Prostate gland (tissue), 2 donors: ENCODE measurements at regions not wholly inside any gene's neighbourhood (a gene's known extent, or its start where the extent isn't known, plus 50 kb on each side); places are given as distances from the start of the nearest gene placed in this dataset.

ENCODE experiments used
- DNase-seq: peaks from one replicate; pipeline ENCODE4 v3.0.0-alpha.2; 2019; ENCODE audit warnings: low spot score
- H3K27ac ChIP-seq, 2 donors: fragments of 200-600 bp; sonication (generic); 2 replicates each; pipeline ENCODE4 v1.5.1; 2017 to 2019
- H3K27me3 ChIP-seq: fragments of 200-600 bp; sonication (generic); replicated peaks from 2 replicates; pipeline ENCODE4 v1.5.1; 2019; ENCODE audit not compliant: insufficient read depth
- H3K36me3 ChIP-seq, 2 donors: fragments of 200-600 bp; sonication (generic); 1 replicate in 1 of 2; 2 replicates in 1 of 2; pipeline versions ENCODE4 v1.5.1 to v1.8.1; 2017 to 2019
- H3K4me1 ChIP-seq: fragments of 200-600 bp; sonication (generic); replicated peaks from 2 replicates; pipeline ENCODE4 v1.5.1; 2019
- H3K4me3 ChIP-seq, 2 donors: fragments of 200-600 bp; sonication (generic); 2 replicates each; pipeline ENCODE4 v1.5.1; 2017 to 2019
- H3K9me3 ChIP-seq: fragments of 200-600 bp; sonication (generic); 2 replicates; pipeline ENCODE4 v1.5.1; 2017
- CTCF ChIP-seq, 4 experiments: fragments of 200-600 bp in 2 of 4; fragments of 450-650 bp in 2 of 4; sonication (generic) in 2 of 4; IDR thresholded peaks; 1 replicate in 3 of 4; 2 replicates in 1 of 4; pipeline ENCODE4 v1.5.1; 2016 to 2019; ENCODE audit warnings: antibody characterized with exemption in 4 of 4, mild to moderate bottlenecking in 2 of 4, moderate library complexity in 2 of 4
- POLR2A ChIP-seq: fragments of 450-650 bp; IDR thresholded peaks from one replicate; pipeline ENCODE4 v1.6.1; 2016; ENCODE audit warnings: antibody characterized with exemption, mild to moderate bottlenecking
- POLR2AphosphoS5 ChIP-seq: sonication (generic); formaldehyde crosslinking; IDR thresholded peaks from one replicate; pipeline ENCODE4 v1.6.1; 2017; ENCODE audit warnings: antibody characterized with exemption
- WGBS: methylation state at CpG from one replicate; pipeline ENCODE4 v1.1.5; 2018; 5-methylcytosine and 5-hydroxymethylcytosine counted together
- intact Hi-C: fragments of 100-400 bp; cut with DNase I; formaldehyde crosslinking; loops from one replicate; pipeline ENCODE4 v1.14.2; 2022

- Histone ChIP-seq H3K27me3 (no peaks in the 10 kb centered on the region), H3K27ac (no peak overlapping the region), H3K9me3 (no peaks in the 10 kb centered on the region), H3K4me1 (no peaks in the 10 kb centered on the region), H3K36me3 (no peaks in the 10 kb centered on the region), H3K4me3 (no peak overlapping the region)
- no peak for TF ChIP-seq CTCF (IDR thresholded peaks at IDR 0.05)
- no peak for TF ChIP-seq POLR2A
- TF ChIP-seq POLR2AphosphoS5 = no peak
- no peak for DNase-seq
- intact Hi-C loops = no loop called here
Observed at GRCh38 chrX:46321676-46322075, 223.5 kb downstream of the ZNF674 start.

GRCh38 chrX:46319750-46320149 is 225.5 kb downstream of the ZNF674 start:
- intact Hi-C loops = no loop called here
- no peaks in the 10 kb centered on the region for H3K36me3 ChIP-seq
- 50% methylated on average over 1 of the region's 1 CpG for WGBS
- no peak for TF ChIP-seq POLR2AphosphoS5
- TF ChIP-seq CTCF (IDR thresholded peaks at IDR 0.05) = no peak
- TF ChIP-seq POLR2A = no peak
- H3K4me3 ChIP-seq = no peak overlapping the region
- no peak for DNase-seq
- no peaks in the 10 kb centered on the region for H3K27me3 ChIP-seq
- no peaks in the 10 kb centered on the region for H3K9me3 ChIP-seq
- no peak overlapping the region for H3K27ac ChIP-seq
- H3K4me1 ChIP-seq = no peaks in the 10 kb centered on the region

GRCh38 chrX:46318551-46318950 is 226.7 kb downstream of the ZNF674 start:
- H3K4me3 ChIP-seq = no peak overlapping the region
- 79% methylated on average over 3 of the region's 3 CpGs for WGBS
- H3K27me3 ChIP-seq = no peaks in the 10 kb centered on the region
- no peak for DNase-seq
- H3K4me1 ChIP-seq = no peaks in the 10 kb centered on the region
- H3K27ac ChIP-seq = no peak overlapping the region
- no peaks in the 10 kb centered on the region for H3K36me3 ChIP-seq
- no peaks in the 10 kb centered on the region for H3K9me3 ChIP-seq
- TF ChIP-seq CTCF (IDR thresholded peaks at IDR 0.05) (no peak), POLR2AphosphoS5 (no peak), POLR2A (no peak)
- intact Hi-C loops = no loop called here

- 25% methylated on average over 1 of the region's 1 CpG for WGBS
- H3K4me3 ChIP-seq = no peak overlapping the region
- H3K27me3 ChIP-seq = no peaks in the 10 kb centered on the region
- no peak for TF ChIP-seq POLR2AphosphoS5
- no peak for TF ChIP-seq POLR2A
- TF ChIP-seq CTCF (IDR thresholded peaks at IDR 0.05) = no peak
- H3K27ac ChIP-seq = no peak overlapping the region
- H3K9me3 ChIP-seq = no peaks in the 10 kb centered on the region
- no peaks in the 10 kb centered on the region for H3K4me1 ChIP-seq
- H3K36me3 ChIP-seq = no peaks in the 10 kb centered on the region
- intact Hi-C loops = no loop called here
- DNase-seq = no peak
Observed at GRCh38 chrX:46317163-46317562, 228.1 kb downstream of the ZNF674 start.

GRCh38 chrX:46311581-46312120 is 233.6 kb downstream of the ZNF674 start:
- H3K27me3 ChIP-seq = no peaks in the 10 kb centered on the region
- no peak for DNase-seq
- intact Hi-C loops = no loop called here
- no peaks in the 10 kb centered on the region for H3K36me3 ChIP-seq
- WGBS = 36% methylated on average over 4 of the region's 4 CpGs
- no peak for TF ChIP-seq POLR2AphosphoS5
- TF ChIP-seq CTCF (IDR thresholded peaks at IDR 0.05) = no peak
- TF ChIP-seq POLR2A = no peak
- H3K4me3 ChIP-seq = no peak overlapping the region
- no peaks in the 10 kb centered on the region for H3K9me3 ChIP-seq
- no peak overlapping the region for H3K27ac ChIP-seq
- no peaks in the 10 kb centered on the region for H3K4me1 ChIP-seq
